GM12878 (cell line): ENCODE measurements at regions not wholly inside any gene's neighbourhood (a gene's known extent, or its start where the extent isn't known, plus 50 kb on each side); places are given as distances from the start of the nearest gene placed in this dataset.

Source experiments
- ATAC-seq: fragments of 200-7000 bp; cut with Tn5 transposase; 3 replicates; pipeline ENCODE4 v1.9.1; 2020; ENCODE audit warnings: mild to moderate bottlenecking, moderate library complexity
- BruUV-seq: library from RNA; stranded (reverse); fragments of 400-500 nt; replicated peaks from 2 replicates; lab custom pipeline; 2021; lab: Mats Ljungman, UMichigan
- CTCF ChIA-PET: fragments of 300-600 bp; sonication (Branson Sonifier 250); formaldehyde crosslinking; extraction: SDS; loops from one replicate; lab custom pipeline; 2021; ENCODE audit warnings: inconsistent platforms; lab: Yijun Ruan, JAX
- POLR2A ChIA-PET: fragments of 350-600 bp; formaldehyde crosslinking; extraction: SDS; loops from one replicate; lab custom pipeline; 2021; ENCODE audit warnings: inconsistent platforms; lab: Charles Lee
- RAD21 ChIA-PET: fragments of 300-600 bp; sonication (Branson Sonifier 250); formaldehyde crosslinking; loops from one replicate; lab custom pipeline; 2023; ENCODE audit warnings: antibody characterized with exemption; ENCODE audit not compliant: unreplicated experiment; lab: Charles Lee
- SMC1A ChIA-PET: fragments of 300-600 bp; sonication (Branson Sonifier 250); formaldehyde crosslinking; loops from one replicate; lab custom pipeline; 2023; ENCODE audit not compliant: unreplicated experiment, uncharacterized antibody; lab: Charles Lee
- DNase-seq: peaks from one replicate; pipeline ENCODE4 v3.0.0-alpha.2; 2011; ENCODE audit warnings: low read depth, low spot score
- FAIRE-seq: peaks from 3 replicates; lab custom pipeline; 2011; peaks lifted over from hg19 to GRCh38; lab: Jason Lieb, UNC
- H2AFZ ChIP-seq: 2 replicates; pipeline ENCODE4 v1.6.0; 2011; ENCODE audit warnings: low read depth, low read length, control low read depth; ENCODE audit not compliant: control insufficient read depth
- H3K27ac ChIP-seq: 2 replicates; pipeline ENCODE4 v1.5.1; 2011; ENCODE audit warnings: control low read depth; ENCODE audit not compliant: control insufficient read depth, insufficient read depth
- H3K27me3 ChIP-seq, 2 experiments: replicated peaks in 1 of 2; 2 replicates each; pipeline versions ENCODE4 v1.6.0 to v1.6.1; 2011; ENCODE audit warnings: low read length in 1 of 2; ENCODE audit not compliant: control insufficient read depth in 2 of 2, insufficient read depth in 2 of 2
- H3K36me3 ChIP-seq, 2 experiments: 2 replicates each; pipeline ENCODE4 v1.5.1; 2011; ENCODE audit warnings: low read length in 1 of 2; ENCODE audit not compliant: control insufficient read depth in 2 of 2, insufficient read depth in 2 of 2
- H3K4me1 ChIP-seq: 2 replicates; pipeline ENCODE4 v1.6.1; 2011; ENCODE audit warnings: mild to moderate bottlenecking, low read length, moderate library complexity, mixed read lengths; ENCODE audit not compliant: control insufficient read depth, insufficient read depth
- H3K4me2 ChIP-seq: 2 replicates; pipeline ENCODE4 v1.6.0; 2011; ENCODE audit warnings: control low read depth; ENCODE audit not compliant: control insufficient read depth, insufficient read depth
- H3K4me3 ChIP-seq: fragments of 200-600 bp; sonication (generic); 2 replicates; pipeline ENCODE4 v1.5.1; 2016
- H3K79me2 ChIP-seq: 2 replicates; pipeline ENCODE4 v1.6.0; 2011; ENCODE audit warnings: low read length; ENCODE audit not compliant: control insufficient read depth, insufficient read depth
- H3K9ac ChIP-seq: 2 replicates; pipeline ENCODE4 v1.8.0; 2011; ENCODE audit warnings: low read length, control low read depth, mixed read lengths; ENCODE audit not compliant: control insufficient read depth, insufficient read depth
- H3K9me3 ChIP-seq: replicated peaks from 3 replicates; pipeline ENCODE4 v1.5.1; 2011; ENCODE audit warnings: mild to moderate bottlenecking, low read length; ENCODE audit not compliant: control insufficient read depth, insufficient read depth
- H4K20me1 ChIP-seq: 2 replicates; pipeline ENCODE4 v1.6.0; 2011; ENCODE audit not compliant: control insufficient read depth, insufficient read depth
- BCL3 ChIP-seq: IDR thresholded peaks from 2 replicates; pipeline ENCODE4 v1.6.1; 2011; ENCODE audit warnings: borderline replicate concordance, low read depth, mild to moderate bottlenecking, moderate library complexity, low read length; ENCODE audit not compliant: insufficient read depth, poor library complexity, severe bottlenecking
- CEBPB ChIP-seq, 2 experiments: fragments of 150-350 bp in 1 of 2; IDR thresholded peaks; 2 replicates each; pipeline ENCODE4 v1.6.1; 2012 to 2014; ENCODE audit warnings: low read depth in 2 of 2, low read length in 2 of 2, borderline replicate concordance in 1 of 2, inconsistent platforms in 1 of 2
- EGR1 ChIP-seq, 2 experiments: IDR thresholded peaks; 1 replicate in 1 of 2; 2 replicates in 1 of 2; pipeline ENCODE4 v1.6.1; 2011 to 2012; ENCODE audit warnings: low read depth in 2 of 2, low read length in 2 of 2, borderline replicate concordance in 1 of 2, mild to moderate bottlenecking in 1 of 2, moderate library complexity in 1 of 2
- NKRF ChIP-seq: fragments of 450-650 bp; conservative IDR thresholded peaks from 2 replicates; pipeline ENCODE4 v1.6.1; 2017; ENCODE audit warnings: mild to moderate bottlenecking, moderate library complexity
- PKNOX1 ChIP-seq: fragments of 450-650 bp; IDR thresholded peaks from 2 replicates; pipeline ENCODE4 v1.6.1; 2016; ENCODE audit warnings: mild to moderate bottlenecking
- RELB ChIP-seq: fragments of 450-650 bp; IDR thresholded peaks from 2 replicates; pipeline ENCODE4 v1.6.1; 2017; ENCODE audit warnings: low read depth, mild to moderate bottlenecking, moderate library complexity
- SIX5 ChIP-seq: IDR thresholded peaks from 2 replicates; pipeline ENCODE4 v1.6.1; 2011; ENCODE audit warnings: mild to moderate bottlenecking, low read depth, low read length, moderate library complexity; ENCODE audit not compliant: severe bottlenecking
- SMAD5 ChIP-seq: IDR thresholded peaks from 2 replicates; pipeline ENCODE4 v1.6.1; 2016; ENCODE audit warnings: antibody characterized with exemption, low read depth
- TCF3 ChIP-seq: IDR thresholded peaks from 2 replicates; pipeline ENCODE4 v1.6.1; 2012; ENCODE audit warnings: low read depth, mild to moderate bottlenecking, low read length, borderline replicate concordance; ENCODE audit not compliant: insufficient read depth
- YY1 ChIP-seq: IDR thresholded peaks from 2 replicates; pipeline ENCODE4 v1.6.1; 2011; ENCODE audit warnings: low read depth, mild to moderate bottlenecking, low read length
- ZNF687 ChIP-seq: fragments of 450-650 bp; IDR thresholded peaks from 2 replicates; pipeline ENCODE4 v1.6.1; 2017; ENCODE audit warnings: mild to moderate bottlenecking, moderate library complexity
- WGBS: methylation state at CpG from one replicate; pipeline ENCODE4 v1.1.6; 2016; ENCODE audit warnings: low lambda C conversion rate; ENCODE audit not compliant: insufficient replicate concordance, insufficient coverage; ENCODE audit errors: missing lambda C conversion rate; 5-methylcytosine and 5-hydroxymethylcytosine counted together
- in situ Hi-C: fragments of 300-500 bp; cut with MboI; formaldehyde crosslinking; loops from 9 replicates; pipeline ENCODE4 v1.14.3; 2018; ENCODE audit warnings: mixed read lengths
- intact Hi-C: fragments of 100-400 bp; cut with micrococcal nuclease; formaldehyde crosslinking; loops from one replicate; pipeline ENCODE4 v1.14.2; 2022; ENCODE audit not compliant: unreplicated experiment

- TF ChIP-seq NKRF, result no peak
- TF ChIP-seq SIX5, result no peak
- TF ChIP-seq YY1, result no peak
- no peak for TF ChIP-seq SMAD5
- TF ChIP-seq CEBPB (IDR thresholded peaks at IDR 0.05; ENCODE audit: borderline replicate concordance in 1 of 2, low read depth in 2 of 2, low read length in 2 of 2), result no peak
- TF ChIP-seq PKNOX1, result no peak
- TF ChIP-seq TCF3, result no peak
Observed at GRCh38 chr5:4643960-4644359, 496.2 kb upstream of the ADAMTS16 start (continued).

- no peak overlapping the region for H2AFZ ChIP-seq
- no peaks in the 10 kb centered on the region for H3K4me1 ChIP-seq
- ChIA-PET POLR2A (no interaction called here), CTCF (no interaction called here), RAD21 (no interaction called here), SMC1A (no interaction called here)
- DNase-seq (no peak), FAIRE-seq (no peak), ATAC-seq (no peak)
- WGBS, result 27% methylated on average over 8 of the region's 8 CpGs
- H3K4me2 ChIP-seq, result no peak overlapping the region
- H3K79me2 ChIP-seq, result no peaks in the 10 kb centered on the region
- H3K9ac ChIP-seq, result no peak overlapping the region
- no peak overlapping the region for H3K4me3 ChIP-seq
- no TSS peak for BruUV-seq
- no peak overlapping the region for H3K27ac ChIP-seq
- intact Hi-C loops, result no loop called here
- H3K9me3 ChIP-seq, result no peaks in the 10 kb centered on the region
- in situ Hi-C loops, result no loop called here
- no peaks in the 10 kb centered on the region for H3K36me3 ChIP-seq
- no peaks in the 10 kb centered on the region for H3K27me3 ChIP-seq
- no peaks in the 10 kb centered on the region for H4K20me1 ChIP-seq
- TF ChIP-seq EGR1 (IDR thresholded peaks at IDR 0.05; ENCODE audit: borderline replicate concordance in 1 of 2, low read depth in 2 of 2, low read length in 2 of 2) (no peak), ZNF687 (no peak), BCL3 (no peak), RELB (no peak)
Observed at GRCh38 chr5:4646715-4647375, 493.3 kb upstream of the ADAMTS16 start.
